Immature natural killer cell (primary cell): ENCODE measurements at regions not wholly inside any gene's neighbourhood (a gene's known extent, or its start where the extent isn't known, plus 50 kb on each side); places are given as distances from the start of the nearest gene placed in this dataset.
"Not testable (repeated sequence)": the region's sequence is repeated elsewhere in the genome, so short reads cannot be mapped to it uniquely, and the experiment has no call there.

Experiments used
- DNase-seq, 3 donors: peaks; one replicate each; pipeline ENCODE4 v3.0.0; 2022; ENCODE audit warnings: mixed read lengths in 1 of 3
- H3K27ac Mint-ChIP-seq, 6 donors: one replicate each; pipeline ENCODE4 v1.8.0; 2020; ENCODE audit warnings: mixed read lengths in 6 of 6, mild to moderate bottlenecking in 5 of 6, inconsistent platforms in 4 of 6, moderate library complexity in 3 of 6
- H3K27me3 Mint-ChIP-seq, 3 donors: one replicate each; pipeline ENCODE4 v1.8.0; 2020 to 2021; ENCODE audit warnings: low read depth in 3 of 3, mild to moderate bottlenecking in 3 of 3, mixed read lengths in 3 of 3, moderate library complexity in 3 of 3, inconsistent platforms in 1 of 3
- H3K36me3 Mint-ChIP-seq, 3 donors: one replicate each; pipeline ENCODE4 v1.8.0; 2020; ENCODE audit warnings: mixed read lengths in 3 of 3, inconsistent platforms in 2 of 3, mild to moderate bottlenecking in 2 of 3
- H3K4me1 Mint-ChIP-seq, 2 donors: one replicate each; pipeline ENCODE4 v1.8.0; 2020; ENCODE audit warnings: inconsistent platforms in 2 of 2, mild to moderate bottlenecking in 2 of 2, mixed read lengths in 2 of 2, moderate library complexity in 1 of 2
- H3K4me3 Mint-ChIP-seq, 5 donors: one replicate each; pipeline ENCODE4 v1.8.0; 2020; ENCODE audit warnings: mild to moderate bottlenecking in 5 of 5, mixed read lengths in 5 of 5, inconsistent platforms in 3 of 5, moderate library complexity in 3 of 5
- H3K9me3 Mint-ChIP-seq, 6 donors: one replicate each; pipeline ENCODE4 v1.8.0; 2020; ENCODE audit warnings: mild to moderate bottlenecking in 6 of 6, mixed read lengths in 6 of 6, inconsistent platforms in 4 of 6, moderate library complexity in 3 of 6

- H3K4me3 Mint-ChIP-seq = no peak overlapping the region
- no peak overlapping the region for H3K27ac Mint-ChIP-seq
- H3K27me3 Mint-ChIP-seq = peaks cover 0 to 4% (median 0%) of the 10 kb centered on the region in 3 donors
- DNase-seq = no peak
- H3K36me3 Mint-ChIP-seq = no peaks in the 10 kb centered on the region
- peaks cover 0 to 3% (median 0%) of the 10 kb centered on the region in 6 donors for H3K9me3 Mint-ChIP-seq
- H3K4me1 Mint-ChIP-seq = no peaks in the 10 kb centered on the region
Measured at GRCh38 chr6:140178520-140178919, 804.1 kb upstream of the CITED2 start.

- Mint-ChIP-seq H3K9me3 (peaks cover 0 to 7% (median 2%) of the 10 kb centered on the region in 6 donors), H3K36me3 (no peaks in the 10 kb centered on the region), H3K27ac (no peak overlapping the region), H3K4me3 (no peak overlapping the region), H3K27me3 (peaks cover 0 to 4% (median 0%) of the 10 kb centered on the region in 3 donors), H3K4me1 (no peaks in the 10 kb centered on the region)
- DNase-seq = no peak
Measured at GRCh38 chr6:140176306-140176705, 801.9 kb upstream of the CITED2 start.

GRCh38 chr6:140175486-140175885 lies 801.0 kb upstream of the CITED2 start:
- H3K27me3 Mint-ChIP-seq = peaks cover 0 to 4% (median under 1%) of the 10 kb centered on the region in 3 donors
- no peak overlapping the region for H3K4me3 Mint-ChIP-seq
- no peaks in the 10 kb centered on the region for H3K4me1 Mint-ChIP-seq
- DNase-seq = no peak
- no peak overlapping the region for H3K27ac Mint-ChIP-seq
- H3K36me3 Mint-ChIP-seq = no peaks in the 10 kb centered on the region
- peaks cover 0 to 10% (median 2%) of the 10 kb centered on the region in 6 donors for H3K9me3 Mint-ChIP-seq

- no peak overlapping the region for H3K27ac Mint-ChIP-seq
- H3K36me3 Mint-ChIP-seq = no peaks in the 10 kb centered on the region
- peaks cover 0 to 2% (median 0%) of the 10 kb centered on the region in 3 donors for H3K27me3 Mint-ChIP-seq
- no peak overlapping the region for H3K4me3 Mint-ChIP-seq
- H3K4me1 Mint-ChIP-seq = no peaks in the 10 kb centered on the region
- DNase-seq = no peak
- peaks cover 0 to 17% (median 2%) of the 10 kb centered on the region in 6 donors for H3K9me3 Mint-ChIP-seq
Measured at GRCh38 chr6:140174524-140174923, 800.1 kb upstream of the CITED2 start.

- H3K9me3 Mint-ChIP-seq = peaks cover 0 to 17% (median 1%) of the 10 kb centered on the region in 6 donors
- no peaks in the 10 kb centered on the region for H3K36me3 Mint-ChIP-seq
- no peaks in the 10 kb centered on the region for H3K4me1 Mint-ChIP-seq
- H3K27me3 Mint-ChIP-seq = peaks cover 0 to 2% (median 0%) of the 10 kb centered on the region in 3 donors
- no peak overlapping the region for H3K27ac Mint-ChIP-seq
- no peak for DNase-seq
- H3K4me3 Mint-ChIP-seq = no peak overlapping the region
Measured at GRCh38 chr6:140168365-140168764, 793.9 kb upstream of the CITED2 start.

GRCh38 chr6:140160909-140161308 lies 786.5 kb upstream of the CITED2 start:
- Mint-ChIP-seq H3K27ac (no peak overlapping the region), H3K4me3 (no peak overlapping the region)

GRCh38 chr6:140160494-140160893 lies 786.0 kb upstream of the CITED2 start:
- no peaks in the 10 kb centered on the region for H3K4me1 Mint-ChIP-seq
- H3K4me3 Mint-ChIP-seq = no peak overlapping the region
- H3K9me3 Mint-ChIP-seq = peaks cover 0 to 9% (median 2%) of the 10 kb centered on the region in 6 donors
- no peak for DNase-seq
- no peak overlapping the region for H3K27ac Mint-ChIP-seq
- no peaks in the 10 kb centered on the region for H3K27me3 Mint-ChIP-seq
- no peaks in the 10 kb centered on the region for H3K36me3 Mint-ChIP-seq

More at GRCh38 chr6:140160909-140161308, 786.5 kb upstream of the CITED2 start:
- Mint-ChIP-seq H3K9me3 (peaks cover 0 to 9% (median 2%) of the 10 kb centered on the region in 6 donors), H3K27me3 (no peaks in the 10 kb centered on the region), H3K4me1 (no peaks in the 10 kb centered on the region), H3K36me3 (no peaks in the 10 kb centered on the region)
- DNase-seq = no peak

- no peak for DNase-seq
- Mint-ChIP-seq H3K36me3 (no peaks in the 10 kb centered on the region), H3K9me3 (peaks cover 0 to 9% (median 0%) of the 10 kb centered on the region in 6 donors), H3K27ac (no peak overlapping the region), H3K27me3 (no peaks in the 10 kb centered on the region), H3K4me3 (no peak overlapping the region), H3K4me1 (no peaks in the 10 kb centered on the region)
Measured at GRCh38 chr6:140156131-140156530, 781.7 kb upstream of the CITED2 start.

- H3K27ac Mint-ChIP-seq = no peak overlapping the region
- no peaks in the 10 kb centered on the region for H3K4me1 Mint-ChIP-seq
- H3K27me3 Mint-ChIP-seq = no peaks in the 10 kb centered on the region
- no peak for DNase-seq
- H3K36me3 Mint-ChIP-seq = no peaks in the 10 kb centered on the region
- H3K9me3 Mint-ChIP-seq = peaks cover 0 to 9% (median 0%) of the 10 kb centered on the region in 6 donors
- no peak overlapping the region for H3K4me3 Mint-ChIP-seq
Measured at GRCh38 chr6:140155451-140156126, 781.1 kb upstream of the CITED2 start.

GRCh38 chr6:140153703-140154102 lies 779.3 kb upstream of the CITED2 start:
- H3K9me3 Mint-ChIP-seq = peaks cover 0 to 2% (median 0%) of the 10 kb centered on the region in 6 donors
- H3K27me3 Mint-ChIP-seq = no peaks in the 10 kb centered on the region
- no peak overlapping the region for H3K4me3 Mint-ChIP-seq
- H3K27ac Mint-ChIP-seq = no peak overlapping the region
- H3K4me1 Mint-ChIP-seq = no peaks in the 10 kb centered on the region
- no peaks in the 10 kb centered on the region for H3K36me3 Mint-ChIP-seq
- DNase-seq = no peak

GRCh38 chr6:140147825-140148814 lies 773.7 kb upstream of the CITED2 start:
- H3K9me3 Mint-ChIP-seq, H3K27ac Mint-ChIP-seq, H3K27me3 Mint-ChIP-seq, H3K36me3 Mint-ChIP-seq, H3K4me1 Mint-ChIP-seq, DNase-seq, H3K4me3 Mint-ChIP-seq: not testable (repeated sequence)

GRCh38 chr6:140140891-140141290 lies 766.4 kb upstream of the CITED2 start:
- no peaks in the 10 kb centered on the region for H3K4me1 Mint-ChIP-seq
- no peak for DNase-seq
- H3K27ac Mint-ChIP-seq = no peak overlapping the region
- H3K36me3 Mint-ChIP-seq = no peaks in the 10 kb centered on the region
- no peaks in the 10 kb centered on the region for H3K27me3 Mint-ChIP-seq
- no peak overlapping the region for H3K4me3 Mint-ChIP-seq
- H3K9me3 Mint-ChIP-seq = peaks cover 0 to 5% (median 0%) of the 10 kb centered on the region in 6 donors

GRCh38 chr6:140138311-140139010 lies 764.0 kb upstream of the CITED2 start:
- H3K9me3 Mint-ChIP-seq = peaks cover 0 to 14% (median 5%) of the 10 kb centered on the region in 6 donors
- no peak for DNase-seq
- H3K27ac Mint-ChIP-seq = no peak overlapping the region
- no peaks in the 10 kb centered on the region for H3K27me3 Mint-ChIP-seq
- H3K4me3 Mint-ChIP-seq = no peak overlapping the region
- H3K4me1 Mint-ChIP-seq = no peaks in the 10 kb centered on the region
- H3K36me3 Mint-ChIP-seq = no peaks in the 10 kb centered on the region
